SU-DHL-6 (cell line): ENCODE measurements at regions not wholly inside any gene's neighbourhood (a gene's known extent, or its start where the extent isn't known, plus 50 kb on each side); places are given as distances from the start of the nearest gene placed in this dataset.

ENCODE experiments used
- H2AFZ ChIP-seq: fragments of 200-600 bp; sonication (generic); 2 replicates; pipeline ENCODE4 v1.6.1; 2014; ENCODE audit warnings: low read depth, mild to moderate bottlenecking, moderate library complexity, mixed read lengths, antibody characterized with exemption, low read length; ENCODE audit not compliant: severe bottlenecking
- H3F3A ChIP-seq: fragments of 200-600 bp; shearing (Covaris generic); 2 replicates; pipeline ENCODE4 v1.6.0; 2016; ENCODE audit warnings: antibody characterized with exemption, mild to moderate bottlenecking; ENCODE audit not compliant: insufficient read depth
- H3K27ac ChIP-seq: fragments of 200-600 bp; sonication (generic); 2 replicates; pipeline ENCODE4 v1.5.1; 2016; ENCODE audit warnings: low read depth, mild to moderate bottlenecking, low read length, moderate library complexity, mixed read lengths
- H3K27me3 ChIP-seq: fragments of 200-600 bp; sonication (generic), shearing (Covaris generic); 2 replicates; pipeline ENCODE4 v1.6.0; 2014; ENCODE audit warnings: mild to moderate bottlenecking, low read length
- H3K36me3 ChIP-seq: fragments of 200-600 bp; sonication (generic); 2 replicates; pipeline ENCODE4 v1.6.1; 2014; ENCODE audit warnings: mild to moderate bottlenecking, low read length, mixed read lengths
- H3K4me2 ChIP-seq: fragments of 300-600, 200-600 bp; shearing (Covaris generic), sonication (generic); 2 replicates; pipeline ENCODE4 v1.6.0; 2014; ENCODE audit warnings: low read length, low read depth, mild to moderate bottlenecking; ENCODE audit not compliant: poor library complexity, severe bottlenecking
- H3K4me3 ChIP-seq: fragments of 200-600 bp; sonication (generic); 2 replicates; pipeline ENCODE4 v1.5.1; 2014; ENCODE audit warnings: antibody characterized with exemption, low read length, mild to moderate bottlenecking, mixed read lengths; ENCODE audit not compliant: insufficient read depth, poor library complexity, severe bottlenecking
- H3K79me2 ChIP-seq: fragments of 200-600 bp; sonication (generic); 2 replicates; pipeline ENCODE4 v1.6.1; 2014; ENCODE audit warnings: mild to moderate bottlenecking, low read length, moderate library complexity; ENCODE audit not compliant: insufficient read depth
- H3K9ac ChIP-seq: fragments of 200-600 bp; sonication (generic); 2 replicates; pipeline ENCODE4 v1.7.0; 2014; ENCODE audit warnings: mild to moderate bottlenecking, low read length
- H3K9me2 ChIP-seq: fragments of 200-600 bp; sonication (generic); replicated peaks from 2 replicates; pipeline ENCODE4 v1.6.1; 2014; ENCODE audit warnings: low read length; ENCODE audit not compliant: insufficient read depth
- H3K9me3 ChIP-seq: fragments of 200-600 bp; sonication (generic); 2 replicates; pipeline ENCODE4 v1.6.1; 2014; ENCODE audit warnings: low read length, mixed read lengths; ENCODE audit not compliant: insufficient read depth
- H4K20me1 ChIP-seq: fragments of 200-600 bp; sonication (generic); 2 replicates; pipeline ENCODE4 v1.6.1; 2014; ENCODE audit warnings: low read depth, mild to moderate bottlenecking, antibody characterized with exemption, low read length, moderate library complexity, mixed read lengths
- EZH2phosphoT487 ChIP-seq: fragments of 200-600 bp; sonication (generic), shearing (Covaris generic); conservative IDR thresholded peaks from 2 replicates; pipeline ENCODE4 v1.6.1; 2018; ENCODE audit warnings: mild to moderate bottlenecking, antibody characterized with exemption, low read length, moderate library complexity, mixed read lengths
- TF ChIP-seq, protein P1 (sequence below): fragments of 200-600 bp; sonication (generic); IDR thresholded peaks from one replicate; pipeline ENCODE4 v1.5.1; 2017; ENCODE audit warnings: antibody characterized with exemption, mild to moderate bottlenecking, low read length, moderate library complexity; ENCODE audit not compliant: insufficient read depth, poor library complexity, severe bottlenecking

DNA sequence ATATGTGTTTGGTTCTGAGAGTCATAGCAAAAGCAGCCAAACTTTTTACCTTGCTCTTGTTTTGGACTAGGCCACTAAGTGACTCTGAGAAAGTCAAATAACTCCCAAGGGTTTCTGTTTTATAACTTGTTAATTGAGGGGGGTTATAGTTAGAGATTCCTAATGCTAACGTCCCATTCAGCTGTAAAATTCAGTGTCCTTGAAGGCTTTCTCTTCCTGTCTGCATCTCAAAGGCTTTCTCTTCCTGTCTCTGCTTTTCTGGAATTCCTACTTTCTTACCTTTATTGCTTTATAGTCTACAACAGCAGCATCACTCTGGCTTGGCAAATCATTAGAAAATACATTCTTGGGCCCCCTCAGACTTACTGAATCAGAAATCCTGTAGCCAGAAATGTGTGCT lies 479.5 kb upstream of the SEMA6A start:
- H2AFZ ChIP-seq: no peak overlapping the region
- no peak for TF ChIP-seq EZH2phosphoT487
- TF ChIP-seq, protein P1, sequence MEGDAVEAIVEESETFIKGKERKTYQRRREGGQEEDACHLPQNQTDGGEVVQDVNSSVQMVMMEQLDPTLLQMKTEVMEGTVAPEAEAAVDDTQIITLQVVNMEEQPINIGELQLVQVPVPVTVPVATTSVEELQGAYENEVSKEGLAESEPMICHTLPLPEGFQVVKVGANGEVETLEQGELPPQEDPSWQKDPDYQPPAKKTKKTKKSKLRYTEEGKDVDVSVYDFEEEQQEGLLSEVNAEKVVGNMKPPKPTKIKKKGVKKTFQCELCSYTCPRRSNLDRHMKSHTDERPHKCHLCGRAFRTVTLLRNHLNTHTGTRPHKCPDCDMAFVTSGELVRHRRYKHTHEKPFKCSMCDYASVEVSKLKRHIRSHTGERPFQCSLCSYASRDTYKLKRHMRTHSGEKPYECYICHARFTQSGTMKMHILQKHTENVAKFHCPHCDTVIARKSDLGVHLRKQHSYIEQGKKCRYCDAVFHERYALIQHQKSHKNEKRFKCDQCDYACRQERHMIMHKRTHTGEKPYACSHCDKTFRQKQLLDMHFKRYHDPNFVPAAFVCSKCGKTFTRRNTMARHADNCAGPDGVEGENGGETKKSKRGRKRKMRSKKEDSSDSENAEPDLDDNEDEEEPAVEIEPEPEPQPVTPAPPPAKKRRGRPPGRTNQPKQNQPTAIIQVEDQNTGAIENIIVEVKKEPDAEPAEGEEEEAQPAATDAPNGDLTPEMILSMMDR: no peak
- H3K27me3 ChIP-seq: no peaks in the 10 kb centered on the region
- H3K27ac ChIP-seq: no peak overlapping the region
- no peaks in the 10 kb centered on the region for H3K9me2 ChIP-seq
- no peaks in the 10 kb centered on the region for H4K20me1 ChIP-seq
- no peaks in the 10 kb centered on the region for H3K36me3 ChIP-seq
- H3K4me2 ChIP-seq: no peak overlapping the region
- H3K9me3 ChIP-seq: no peaks in the 10 kb centered on the region
- no peaks in the 10 kb centered on the region for H3F3A ChIP-seq
- H3K4me3 ChIP-seq: no peak overlapping the region
- no peaks in the 10 kb centered on the region for H3K79me2 ChIP-seq
- H3K9ac ChIP-seq: no peak overlapping the region

DNA sequence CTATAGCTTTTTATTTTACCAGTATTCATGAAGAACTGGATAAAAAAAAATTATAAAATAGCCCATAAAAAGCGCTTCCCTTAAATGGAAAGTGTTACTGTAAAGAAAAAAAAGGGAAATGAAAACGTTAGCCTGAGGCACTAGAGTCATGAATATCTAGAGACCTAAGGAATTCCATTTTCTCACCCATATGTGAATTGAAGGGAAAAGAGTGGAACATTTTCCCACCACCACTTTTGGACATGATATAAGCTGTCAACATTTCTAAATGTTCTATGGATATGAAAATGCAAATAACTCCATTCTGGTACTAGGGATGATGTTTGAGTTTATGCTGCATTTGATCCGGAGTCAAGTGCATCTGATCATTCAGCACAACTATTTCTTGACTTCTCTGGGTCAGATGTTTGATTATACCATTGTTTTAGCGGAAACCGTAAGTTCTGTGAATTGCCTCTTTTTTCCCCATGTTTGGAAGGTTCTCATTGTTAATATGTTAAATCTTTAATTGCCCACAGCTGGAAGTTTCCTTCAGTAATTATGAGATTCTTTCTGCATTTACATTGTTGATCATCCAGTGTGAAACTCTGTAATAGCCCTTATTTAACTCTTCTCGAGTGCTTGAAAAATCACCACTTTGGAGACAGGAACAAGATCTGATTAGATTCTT lies 467.4 kb upstream of the SEMA6A start:
- no peak overlapping the region for H3K9ac ChIP-seq
- H3K27ac ChIP-seq: no peak overlapping the region
- H4K20me1 ChIP-seq: no peaks in the 10 kb centered on the region
- H3K79me2 ChIP-seq: no peaks in the 10 kb centered on the region
- no peaks in the 10 kb centered on the region for H3K36me3 ChIP-seq
- H3K27me3 ChIP-seq: no peaks in the 10 kb centered on the region
- no peaks in the 10 kb centered on the region for H3F3A ChIP-seq
- H3K4me2 ChIP-seq: no peak overlapping the region
- no peaks in the 10 kb centered on the region for H3K9me2 ChIP-seq
- TF ChIP-seq, protein P1: no peak
- TF ChIP-seq EZH2phosphoT487: no peak
- no peak overlapping the region for H3K4me3 ChIP-seq
- H3K9me3 ChIP-seq: no peaks in the 10 kb centered on the region
- H2AFZ ChIP-seq: no peak overlapping the region

DNA sequence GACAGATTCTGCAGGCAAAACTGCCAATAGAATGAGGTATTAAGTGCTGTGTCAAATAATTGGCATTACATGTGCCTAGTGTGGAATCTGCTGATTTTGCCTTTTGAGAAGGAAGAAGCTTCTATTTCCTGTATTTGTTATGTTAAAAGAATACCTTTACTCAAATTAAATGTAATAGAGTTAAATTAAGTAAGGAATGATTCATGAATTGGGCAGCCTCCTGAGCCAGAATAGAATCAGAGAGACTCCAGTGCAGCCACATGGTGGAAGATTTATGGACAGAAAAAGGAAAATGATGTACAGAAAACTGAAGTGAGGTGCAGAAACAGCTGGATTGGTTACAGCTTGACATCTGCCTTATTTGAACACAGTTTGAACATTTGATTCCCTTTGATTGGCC lies 464.4 kb upstream of the SEMA6A start:
- Histone ChIP-seq H3K9me2 (no peaks in the 10 kb centered on the region), H3F3A (no peaks in the 10 kb centered on the region), H3K27ac (no peak overlapping the region), H3K36me3 (no peaks in the 10 kb centered on the region), H3K4me3 (no peak overlapping the region), H3K4me2 (no peak overlapping the region), H3K27me3 (no peaks in the 10 kb centered on the region), H4K20me1 (no peaks in the 10 kb centered on the region), H2AFZ (no peak overlapping the region), H3K79me2 (no peaks in the 10 kb centered on the region), H3K9me3 (no peaks in the 10 kb centered on the region), H3K9ac (no peak overlapping the region)
- TF ChIP-seq EZH2phosphoT487: no peak
- TF ChIP-seq, protein P1: no peak
